GM12891 (cell line): ENCODE measurements at regions not wholly inside any gene's neighbourhood (a gene's known extent, or its start where the extent isn't known, plus 50 kb on each side); places are given as distances from the start of the nearest gene placed in this dataset.
"Not testable (repeated sequence)": the region's sequence is repeated elsewhere in the genome, so short reads cannot be mapped to it uniquely, and the experiment has no call there.

Experiments
- DNase-seq: peaks from one replicate; pipeline ENCODE4 v3.0.0; 2011; ENCODE audit warnings: low spot score; ENCODE audit not compliant: insufficient read length
- FAIRE-seq: peaks from 2 replicates; lab custom pipeline; 2011; peaks lifted over from hg19 to GRCh38; lab: Jason Lieb, UNC
- PAX5 ChIP-seq: IDR thresholded peaks from 2 replicates; pipeline ENCODE4 v1.6.1; 2011; ENCODE audit warnings: low read length, moderate library complexity, mild to moderate bottlenecking; ENCODE audit not compliant: insufficient read depth, severe bottlenecking
- POLR2A ChIP-seq: IDR thresholded peaks from 2 replicates; pipeline ENCODE4 v1.6.1; 2011; ENCODE audit warnings: low read depth, low read length, control low read depth
- POLR2AphosphoS5 ChIP-seq: IDR thresholded peaks from 2 replicates; pipeline ENCODE4 v1.6.1; 2011; ENCODE audit warnings: low read depth, low read length, control low read depth
- POU2F2 ChIP-seq: IDR thresholded peaks from 2 replicates; pipeline ENCODE4 v1.6.1; 2011; ENCODE audit warnings: low read depth, mild to moderate bottlenecking, control low read depth, low read length, moderate library complexity
- SPI1 ChIP-seq: IDR thresholded peaks from 2 replicates; pipeline ENCODE4 v1.6.1; 2011; ENCODE audit warnings: low read depth, low read length, control low read depth
- TAF1 ChIP-seq: IDR thresholded peaks from 2 replicates; pipeline ENCODE4 v1.6.1; 2011; ENCODE audit warnings: low read depth, low read length, control low read depth

GRCh38 chr3:64379221-64379620, 154.0 kb upstream of the PRICKLE2 start:
- DNase-seq (no peak), FAIRE-seq (no peak)
- TF ChIP-seq POU2F2 (no peak), PAX5 (no peak), SPI1 (no peak), POLR2AphosphoS5 (no peak), POLR2A (no peak), TAF1 (no peak)

GRCh38 chr3:64377942-64378341, 152.7 kb upstream of the PRICKLE2 start:
- no peak for FAIRE-seq
- no peak for DNase-seq
- TF ChIP-seq POLR2AphosphoS5 = no peak
- TF ChIP-seq TAF1 = no peak
- no peak for TF ChIP-seq PAX5
- TF ChIP-seq POLR2A = no peak
- TF ChIP-seq SPI1 = no peak

GRCh38 chr3:64375737-64376136, 150.5 kb upstream of the PRICKLE2 start:
- TF ChIP-seq SPI1 = no peak
- TF ChIP-seq TAF1 = no peak
- TF ChIP-seq POU2F2 = no peak
- no peak for TF ChIP-seq PAX5
- no peak for TF ChIP-seq POLR2A
- TF ChIP-seq POLR2AphosphoS5 = no peak
- FAIRE-seq = no peak
- DNase-seq = no peak

GRCh38 chr3:64369390-64369789, 144.1 kb upstream of the PRICKLE2 start:
- DNase-seq = no peak
- no peak for TF ChIP-seq TAF1
- TF ChIP-seq POLR2AphosphoS5 = no peak
- no peak for TF ChIP-seq PAX5
- FAIRE-seq = no peak

- DNase-seq = no peak
- no peak for FAIRE-seq
Measured at GRCh38 chr3:64368257-64369020, 143.2 kb upstream of the PRICKLE2 start.

GRCh38 chr3:64365877-64366276, 140.6 kb upstream of the PRICKLE2 start:
- FAIRE-seq (no peak), DNase-seq (no peak)

More at GRCh38 chr3:64368257-64369020, 143.2 kb upstream of the PRICKLE2 start:
- no peak for TF ChIP-seq POLR2AphosphoS5
- TF ChIP-seq SPI1 = no peak
- no peak for TF ChIP-seq POU2F2

GRCh38 chr3:64363842-64364241, 138.6 kb upstream of the PRICKLE2 start:
- DNase-seq (no peak), FAIRE-seq (no peak)
- TF ChIP-seq PAX5 = no peak
- no peak for TF ChIP-seq POU2F2
- TF ChIP-seq TAF1 = no peak
- TF ChIP-seq POLR2A = no peak
- no peak for TF ChIP-seq POLR2AphosphoS5
- TF ChIP-seq SPI1 = no peak

More at GRCh38 chr3:64365877-64366276, 140.6 kb upstream of the PRICKLE2 start:
- TF ChIP-seq POLR2AphosphoS5 = no peak
- TF ChIP-seq TAF1 = no peak
- no peak for TF ChIP-seq PAX5
- TF ChIP-seq SPI1 = no peak
- no peak for TF ChIP-seq POU2F2
- no peak for TF ChIP-seq POLR2A

- TF ChIP-seq POU2F2 (no peak), POLR2A (no peak)
- DNase-seq (no peak), FAIRE-seq (no peak)
Measured at GRCh38 chr3:64361962-64362735, 136.9 kb upstream of the PRICKLE2 start.

GRCh38 chr3:64361036-64361435, 135.8 kb upstream of the PRICKLE2 start:
- DNase-seq = not testable (repeated sequence)

GRCh38 chr3:64360280-64360679, 135.0 kb upstream of the PRICKLE2 start:
- TF ChIP-seq TAF1 (no peak), PAX5 (no peak), POU2F2 (no peak)
- no peak for DNase-seq
- no peak for FAIRE-seq

More at GRCh38 chr3:64361036-64361435, 135.8 kb upstream of the PRICKLE2 start:
- not testable (repeated sequence) for FAIRE-seq
